ENCODE measurements at regions not wholly inside any gene's neighbourhood (a gene's known extent, or its start where the extent isn't known, plus 50 kb on each side); places are given as distances from the start of the nearest gene placed in this dataset.

DNA sequence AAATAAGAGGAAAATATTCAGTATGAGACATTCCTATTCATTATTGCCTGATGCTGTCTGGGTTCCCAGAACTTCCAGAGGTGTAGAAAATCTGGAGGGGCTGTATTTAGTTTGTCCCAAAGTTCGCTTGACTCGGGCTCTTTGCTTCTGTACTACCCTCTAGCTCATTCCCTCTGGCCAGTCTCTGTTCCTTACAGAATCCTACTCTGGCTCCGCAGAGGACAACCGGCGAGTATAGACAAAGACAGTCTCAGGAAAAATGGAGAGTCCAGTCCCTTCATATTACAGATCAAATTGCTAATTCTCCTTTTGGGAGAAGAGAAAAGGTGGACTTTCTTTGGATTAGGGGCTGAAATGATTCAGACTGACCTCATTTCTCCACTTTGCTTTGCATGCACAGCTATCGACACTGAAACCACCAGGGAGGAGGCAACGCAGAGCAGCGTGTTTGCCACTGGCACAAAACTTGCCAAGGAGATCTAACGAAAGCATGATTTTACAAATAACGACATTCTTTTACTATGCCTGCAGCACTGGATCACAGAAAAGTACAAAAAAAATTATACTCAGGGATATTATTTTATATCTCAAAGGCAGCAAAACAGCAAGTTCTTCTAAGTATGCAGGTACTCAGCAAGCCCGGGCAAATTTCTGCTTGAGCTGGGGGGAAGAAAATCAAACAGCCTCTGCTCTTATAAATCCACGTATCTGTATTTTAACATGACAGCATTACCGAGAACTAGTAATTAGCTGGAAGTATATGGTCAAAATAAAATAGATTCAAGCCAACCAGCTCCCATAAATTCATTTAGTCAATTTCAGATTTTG lies 279.7 kb downstream of the NPR3 start:
- TF ChIP-seq ATF7 (IDR thresholded peaks at IDR 0.05) (no peak), ATF7 (CRISPR knock-in tag; IDR thresholded peaks at IDR 0.05) (no peak), NR2F1 (CRISPR knock-in tag; IDR thresholded peaks at IDR 0.05) (no peak), RAD51 (IDR thresholded peaks at IDR 0.05; ENCODE audit: borderline replicate concordance) (no peak), CTCF (CRISPR knock-in tag; IDR thresholded peaks at IDR 0.05) (no peak), RBAK (CRISPR knock-in tag; IDR thresholded peaks at IDR 0.05) (no peak), POLR2AphosphoS5 (IDR thresholded peaks at IDR 0.05; ENCODE audit: low read depth, low read length) (no peak), THAP11 (CRISPR knock-in tag; IDR thresholded peaks at IDR 0.05) (no peak), KAT7 (CRISPR knock-in tag; IDR thresholded peaks at IDR 0.05; ENCODE audit: borderline replicate concordance) (no peak), EZH2 (conservative IDR thresholded peaks at IDR 0.05; ENCODE audit: low read depth, low read length) (no peak)
- TF ChIP-seq, protein P1, sequence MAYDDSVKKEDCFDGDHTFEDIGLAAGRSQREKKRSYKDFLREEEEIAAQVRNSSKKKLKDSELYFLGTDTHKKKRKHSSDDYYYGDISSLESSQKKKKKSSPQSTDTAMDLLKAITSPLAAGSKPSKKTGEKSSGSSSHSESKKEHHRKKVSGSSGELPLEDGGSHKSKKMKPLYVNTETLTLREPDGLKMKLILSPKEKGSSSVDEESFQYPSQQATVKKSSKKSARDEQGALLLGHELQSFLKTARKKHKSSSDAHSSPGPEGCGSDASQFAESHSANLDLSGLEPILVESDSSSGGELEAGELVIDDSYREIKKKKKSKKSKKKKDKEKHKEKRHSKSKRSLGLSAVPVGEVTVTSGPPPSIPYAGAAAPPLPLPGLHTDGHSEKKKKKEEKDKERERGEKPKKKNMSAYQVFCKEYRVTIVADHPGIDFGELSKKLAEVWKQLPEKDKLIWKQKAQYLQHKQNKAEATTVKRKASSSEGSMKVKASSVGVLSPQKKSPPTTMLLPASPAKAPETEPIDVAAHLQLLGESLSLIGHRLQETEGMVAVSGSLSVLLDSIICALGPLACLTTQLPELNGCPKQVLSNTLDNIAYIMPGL (CRISPR knock-in tag; IDR thresholded peaks at IDR 0.05; ENCODE audit: borderline replicate concordance in 1 of 2, low read depth in 1 of 2) = no peak
